Gastrocnemius medialis (tissue), 4 donors: ENCODE measurements at regions not wholly inside any gene's neighbourhood (a gene's known extent, or its start where the extent isn't known, plus 50 kb on each side); places are given as distances from the start of the nearest gene placed in this dataset.

ENCODE experiments used
- POLR2A ChIP-seq, 2 donors: fragments of 450-650 bp; IDR thresholded peaks; one replicate each; pipeline ENCODE4 v1.6.1; 2017; ENCODE audit warnings: antibody characterized with exemption in 2 of 2, mild to moderate bottlenecking in 2 of 2, moderate library complexity in 2 of 2
- TF ChIP-seq, protein P1 (sequence below), 5 experiments: fragments of 450-650 bp in 3 of 5; fragments of 200-600 bp in 2 of 5; sonication (generic) in 2 of 5; IDR thresholded peaks in 4 of 5; conservative IDR thresholded peaks in 1 of 5; 1 replicate in 4 of 5; 2 replicates in 1 of 5; pipeline ENCODE4 v1.5.1; 2016 to 2019; ENCODE audit warnings: antibody characterized with exemption in 5 of 5, mild to moderate bottlenecking in 3 of 5, moderate library complexity in 3 of 5

- TF ChIP-seq, protein P1, sequence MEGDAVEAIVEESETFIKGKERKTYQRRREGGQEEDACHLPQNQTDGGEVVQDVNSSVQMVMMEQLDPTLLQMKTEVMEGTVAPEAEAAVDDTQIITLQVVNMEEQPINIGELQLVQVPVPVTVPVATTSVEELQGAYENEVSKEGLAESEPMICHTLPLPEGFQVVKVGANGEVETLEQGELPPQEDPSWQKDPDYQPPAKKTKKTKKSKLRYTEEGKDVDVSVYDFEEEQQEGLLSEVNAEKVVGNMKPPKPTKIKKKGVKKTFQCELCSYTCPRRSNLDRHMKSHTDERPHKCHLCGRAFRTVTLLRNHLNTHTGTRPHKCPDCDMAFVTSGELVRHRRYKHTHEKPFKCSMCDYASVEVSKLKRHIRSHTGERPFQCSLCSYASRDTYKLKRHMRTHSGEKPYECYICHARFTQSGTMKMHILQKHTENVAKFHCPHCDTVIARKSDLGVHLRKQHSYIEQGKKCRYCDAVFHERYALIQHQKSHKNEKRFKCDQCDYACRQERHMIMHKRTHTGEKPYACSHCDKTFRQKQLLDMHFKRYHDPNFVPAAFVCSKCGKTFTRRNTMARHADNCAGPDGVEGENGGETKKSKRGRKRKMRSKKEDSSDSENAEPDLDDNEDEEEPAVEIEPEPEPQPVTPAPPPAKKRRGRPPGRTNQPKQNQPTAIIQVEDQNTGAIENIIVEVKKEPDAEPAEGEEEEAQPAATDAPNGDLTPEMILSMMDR (IDR thresholded peaks at IDR 0.05 in 4 of 5, conservative IDR thresholded peaks at IDR 0.05 in 1 of 5), result no peak
- TF ChIP-seq POLR2A (IDR thresholded peaks at IDR 0.05), result no peak
Observed at GRCh38 chr10:128189176-128189575, 63.0 kb upstream of the MKI67 start.
